Gastrocnemius medialis (tissue), 4 donors: ENCODE measurements at regions not wholly inside any gene's neighbourhood (a gene's known extent, or its start where the extent isn't known, plus 50 kb on each side); places are given as distances from the start of the nearest gene placed in this dataset.

Experiments used
- CTCF ChIP-seq, 5 experiments: fragments of 450-650 bp in 3 of 5; fragments of 200-600 bp in 2 of 5; sonication (generic) in 2 of 5; IDR thresholded peaks in 4 of 5; conservative IDR thresholded peaks in 1 of 5; 1 replicate in 4 of 5; 2 replicates in 1 of 5; pipeline ENCODE4 v1.5.1; 2016 to 2019; ENCODE audit warnings: antibody characterized with exemption in 5 of 5, mild to moderate bottlenecking in 3 of 5, moderate library complexity in 3 of 5
- POLR2A ChIP-seq, 2 donors: fragments of 450-650 bp; IDR thresholded peaks; one replicate each; pipeline ENCODE4 v1.6.1; 2017; ENCODE audit warnings: antibody characterized with exemption in 2 of 2, mild to moderate bottlenecking in 2 of 2, moderate library complexity in 2 of 2

- TF ChIP-seq POLR2A (IDR thresholded peaks at IDR 0.05): no peak
- no peak for TF ChIP-seq CTCF (IDR thresholded peaks at IDR 0.05 in 4 of 5, conservative IDR thresholded peaks at IDR 0.05 in 1 of 5)
These were observed 1348.0 kb downstream of the ADGRL3 start for GRCh38 chr4:62548108-62548524.
